Uterus (tissue), 3 donors: ENCODE measurements at regions not wholly inside any gene's neighbourhood (a gene's known extent, or its start where the extent isn't known, plus 50 kb on each side); places are given as distances from the start of the nearest gene placed in this dataset.
"Not testable (repeated sequence)": the region's sequence is repeated elsewhere in the genome, so short reads cannot be mapped to it uniquely, and the experiment has no call there.

Experiments used
- DNase-seq, 2 donors: peaks; one replicate each; pipeline ENCODE4 v3.0.0-alpha.2; 2019 to 2020
- H3K27ac ChIP-seq, 2 donors: fragments of 200-600 bp; sonication (generic); 1 replicate in 1 of 2; 2 replicates in 1 of 2; pipeline ENCODE4 v1.5.1; 2016 to 2018
- H3K27me3 ChIP-seq, 2 donors: fragments of 200-600 bp; sonication (generic); one replicate each; pipeline ENCODE4 v1.5.1; 2018 to 2019; ENCODE audit warnings: control low read depth in 1 of 2
- H3K36me3 ChIP-seq, 2 donors: fragments of 200-600 bp; sonication (generic); one replicate each; pipeline ENCODE4 v1.5.1; 2019; ENCODE audit warnings: control low read depth in 1 of 2
- H3K4me1 ChIP-seq, 2 donors: fragments of 200-600 bp; sonication (generic); one replicate each; pipeline ENCODE4 v1.5.1; 2018 to 2019; ENCODE audit warnings: control low read depth in 1 of 2
- H3K4me3 ChIP-seq, 2 donors: fragments of 200-600 bp; sonication (generic); 1 replicate in 1 of 2; 2 replicates in 1 of 2; pipeline ENCODE4 v1.5.1; 2018 to 2019; ENCODE audit warnings: mild to moderate bottlenecking in 1 of 2
- H3K9me3 ChIP-seq, 2 donors: fragments of 200-600 bp; sonication (generic); one replicate each; pipeline ENCODE4 v1.5.1; 2019; ENCODE audit warnings: control low read depth in 1 of 2
- CTCF ChIP-seq, 4 experiments: fragments of 200-600 bp in 2 of 4; fragments of 450-650 bp in 2 of 4; sonication (generic) in 2 of 4; IDR thresholded peaks; one replicate each; pipeline ENCODE4 v1.5.1; 2016 to 2019; ENCODE audit warnings: antibody characterized with exemption in 4 of 4, mild to moderate bottlenecking in 2 of 4, moderate library complexity in 1 of 4
- POLR2A ChIP-seq, 2 donors: fragments of 450-650 bp; IDR thresholded peaks; one replicate each; pipeline ENCODE4 v1.6.1; 2016; ENCODE audit warnings: antibody characterized with exemption in 2 of 2, mild to moderate bottlenecking in 1 of 2, moderate library complexity in 1 of 2
- intact Hi-C: fragments of 100-400 bp; cut with DNase I; formaldehyde crosslinking; loops from one replicate; pipeline ENCODE4 v1.15.1; 2023; ENCODE audit warnings: low total_unique reads
- donor health status: DM: yes; HTN: yes; CAD: no.

- Histone ChIP-seq H3K9me3 (no peaks in the 10 kb centered on the region), H3K36me3 (no peaks in the 10 kb centered on the region), H3K27ac (peak overlapping the region; percentile 53 to 55), H3K27me3 (no peaks in the 10 kb centered on the region), H3K4me1 (no peaks in the 10 kb centered on the region), H3K4me3 (no peak overlapping the region)
- intact Hi-C loops: no loop called here
- peak; percentile 38 to 50 for DNase-seq
- TF ChIP-seq POLR2A (IDR thresholded peaks at IDR 0.05) (no peak), CTCF (IDR thresholded peaks at IDR 0.05) (no peak)
Observed at GRCh38 chr3:153052096-153052460, 109.9 kb upstream of the RAP2B start.

DNA sequence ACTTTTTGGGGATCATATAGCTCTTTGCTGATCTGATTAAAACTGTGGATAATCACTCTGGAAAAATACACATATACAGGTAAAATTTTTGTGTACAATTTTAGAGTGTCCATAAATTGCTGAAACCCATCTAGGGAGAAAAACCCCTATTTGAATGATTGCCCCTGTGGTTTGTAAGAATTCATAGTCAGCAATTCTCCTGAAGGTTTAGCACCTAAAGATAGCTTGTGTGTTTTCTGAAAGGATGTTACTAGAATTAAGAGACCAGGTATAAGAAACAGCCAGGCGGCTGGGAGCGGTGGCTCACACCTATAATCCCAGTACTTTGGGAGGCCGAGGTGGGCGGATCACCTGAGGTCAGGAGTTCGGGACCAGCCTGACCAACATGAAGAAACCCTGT is 106.8 kb upstream of the RAP2B start:
- Histone ChIP-seq H3K36me3 (no peaks in the 10 kb centered on the region), H3K9me3 (no peaks in the 10 kb centered on the region), H3K27me3 (no peaks in the 10 kb centered on the region), H3K4me1 (no peaks in the 10 kb centered on the region), H3K27ac (no peak overlapping the region), H3K4me3 (no peak overlapping the region)
- DNase-seq: no peak
- intact Hi-C loops: no loop called here
- TF ChIP-seq POLR2A (IDR thresholded peaks at IDR 0.05) (no peak), CTCF (IDR thresholded peaks at IDR 0.05) (no peak)

- H3K27ac ChIP-seq: no peak overlapping the region
- TF ChIP-seq POLR2A (IDR thresholded peaks at IDR 0.05): no peak
- TF ChIP-seq CTCF (IDR thresholded peaks at IDR 0.05): no peak
- no peaks in the 10 kb centered on the region for H3K9me3 ChIP-seq
- no peak overlapping the region for H3K4me3 ChIP-seq
- H3K36me3 ChIP-seq: no peaks in the 10 kb centered on the region
- no peak for DNase-seq
- no peaks in the 10 kb centered on the region for H3K27me3 ChIP-seq
- intact Hi-C loops: no loop called here
- no peaks in the 10 kb centered on the region for H3K4me1 ChIP-seq
Observed at GRCh38 chr3:153055779-153056178, 106.2 kb upstream of the RAP2B start.

GRCh38 chr3:153058031-153058688 is 103.9 kb upstream of the RAP2B start:
- H3K4me1 ChIP-seq, H3K4me3 ChIP-seq, H3K27me3 ChIP-seq, H3K36me3 ChIP-seq, intact Hi-C loops, H3K9me3 ChIP-seq: not testable (repeated sequence)
- peak overlapping the region in 1 of 2 donors; percentile 16 for H3K27ac ChIP-seq
- peak; percentile 31 to 40 for DNase-seq

GRCh38 chr3:153060346-153060745 is 101.7 kb upstream of the RAP2B start:
- no peaks in the 10 kb centered on the region for H3K4me1 ChIP-seq
- no peak for DNase-seq
- intact Hi-C loops: no loop called here
- H3K36me3 ChIP-seq: no peaks in the 10 kb centered on the region
- H3K27ac ChIP-seq: peak overlapping the region in 1 of 2 donors; percentile 56
- no peaks in the 10 kb centered on the region for H3K27me3 ChIP-seq
- H3K4me3 ChIP-seq: no peak overlapping the region
- no peaks in the 10 kb centered on the region for H3K9me3 ChIP-seq
- TF ChIP-seq CTCF (IDR thresholded peaks at IDR 0.05) (no peak), POLR2A (IDR thresholded peaks at IDR 0.05) (no peak)
